HEK293 (cell line): ENCODE measurements at regions not wholly inside any gene's neighbourhood (a gene's known extent, or its start where the extent isn't known, plus 50 kb on each side); places are given as distances from the start of the nearest gene placed in this dataset.

Experiments used
- CTCF ChIP-seq: fragments of 450-650 bp; formaldehyde crosslinking; IDR thresholded peaks from 2 replicates; pipeline ENCODE4 v1.5.1; 2016; ENCODE audit warnings: missing biosample characterization, missing genetic modification characterization
- ELK4 ChIP-seq: IDR thresholded peaks from 2 replicates; pipeline ENCODE4 v1.6.1; 2011; ENCODE audit warnings: mild to moderate bottlenecking, low read depth, low read length, borderline replicate concordance
- GLI4 ChIP-seq: fragments of 450-650 bp; formaldehyde crosslinking; IDR thresholded peaks from 2 replicates; pipeline ENCODE4 v1.5.1; 2016; ENCODE audit warnings: missing biosample characterization, missing genetic modification characterization
- PRDM10 ChIP-seq: fragments of 450-650 bp; formaldehyde crosslinking; IDR thresholded peaks from 2 replicates; pipeline ENCODE4 v1.5.1; 2016; ENCODE audit warnings: missing biosample characterization, missing genetic modification characterization
- TSHZ1 ChIP-seq: fragments of 450-650 bp; formaldehyde crosslinking; IDR thresholded peaks from 2 replicates; pipeline ENCODE4 v1.5.1; 2016; ENCODE audit warnings: missing biosample characterization, missing genetic modification characterization, borderline replicate concordance
- ZNF112 ChIP-seq: fragments of 450-650 bp; formaldehyde crosslinking; IDR thresholded peaks from 2 replicates; pipeline ENCODE4 v1.5.0; 2017; ENCODE audit warnings: missing biosample characterization, missing genetic modification characterization
- ZNF184 ChIP-seq: fragments of 450-650 bp; IDR thresholded peaks from 2 replicates; pipeline ENCODE4 v1.5.1; 2018; ENCODE audit warnings: missing biosample characterization, mild to moderate bottlenecking, missing genetic modification characterization
- ZNF214 ChIP-seq: fragments of 450-650 bp; formaldehyde crosslinking; IDR thresholded peaks from 2 replicates; pipeline ENCODE4 v1.5.1; 2017; ENCODE audit warnings: missing biosample characterization, mild to moderate bottlenecking, missing genetic modification characterization, borderline replicate concordance
- ZNF513 ChIP-seq: fragments of 450-650 bp; IDR thresholded peaks from 2 replicates; pipeline ENCODE4 v1.5.1; 2018; ENCODE audit warnings: missing biosample characterization, missing genetic modification characterization
- ZSCAN5A ChIP-seq: fragments of 450-650 bp; formaldehyde crosslinking; IDR thresholded peaks from 2 replicates; pipeline ENCODE4 v1.5.1; 2016; ENCODE audit warnings: missing biosample characterization, missing genetic modification characterization

GRCh38 chr6:170086639-170087420 is 204.0 kb downstream of the DLL1 start:
- TF ChIP-seq ZSCAN5A (tag by site-specific recombination) (no peak), ZNF214 (no peak), CTCF (tag by site-specific recombination) (no peak), ZNF112 (no peak), TSHZ1 (tag by site-specific recombination) (no peak), PRDM10 (tag by site-specific recombination) (no peak), ZNF184 (no peak), ZNF513 (tag by site-specific recombination) (no peak), GLI4 (tag by site-specific recombination) (no peak), ELK4 (no peak)
